GM21576 (cell line): ENCODE measurements at regions not wholly inside any gene's neighbourhood (a gene's known extent, or its start where the extent isn't known, plus 50 kb on each side); places are given as distances from the start of the nearest gene placed in this dataset.

Experiments
- ATAC-seq: cut with Tn5 transposase; IDR thresholded peaks from one replicate; pipeline ENCODE4 v1.9.1; 2021; ENCODE audit warnings: mild to moderate bottlenecking, moderate library complexity; ENCODE audit not compliant: unreplicated experiment

- no peak for ATAC-seq
These were observed 105.4 kb upstream of the DSEL start for GRCh38 chr18:67621906-67622305.

GRCh38 chr18:67621049-67621713 is 104.7 kb upstream of the DSEL start:
- no peak for ATAC-seq

GRCh38 chr18:67618061-67618460 is 101.5 kb upstream of the DSEL start:
- no peak for ATAC-seq

- ATAC-seq: no peak
These were observed 99.4 kb upstream of the DSEL start for GRCh38 chr18:67615876-67616275.

- ATAC-seq: no peak
These were observed 97.2 kb upstream of the DSEL start for GRCh38 chr18:67613731-67614130.

- no peak for ATAC-seq
These were observed 95.8 kb upstream of the DSEL start for GRCh38 chr18:67612281-67612680.

- no peak for ATAC-seq
These were observed 92.2 kb upstream of the DSEL start for GRCh38 chr18:67608615-67609273.

- ATAC-seq: no peak
These were observed 91.7 kb upstream of the DSEL start for GRCh38 chr18:67608191-67608590.

- no peak for ATAC-seq
These were observed 84.0 kb upstream of the DSEL start for GRCh38 chr18:67600181-67601180.

DNA sequence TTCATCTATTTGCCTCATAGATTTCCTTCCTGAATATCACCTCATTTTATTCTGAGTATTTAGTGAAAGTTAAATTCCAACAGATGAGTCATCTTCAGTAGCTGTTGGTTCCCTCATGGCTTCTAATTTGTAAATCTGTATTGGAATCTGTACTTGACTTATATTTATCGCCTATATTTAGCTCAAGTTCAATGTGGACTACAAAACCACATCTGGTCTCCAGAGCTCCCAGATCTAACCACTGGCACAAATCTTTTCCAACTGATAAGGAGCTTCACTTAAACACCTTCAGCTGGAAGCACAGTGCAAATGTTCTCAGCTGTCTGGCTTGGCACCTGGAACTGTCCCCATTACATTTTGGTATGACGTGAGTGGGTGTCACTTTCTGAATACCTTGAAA is 82.8 kb upstream of the DSEL start:
- ATAC-seq: no peak

GRCh38 chr18:67597759-67598158 is 81.2 kb upstream of the DSEL start:
- ATAC-seq: no peak

DNA sequence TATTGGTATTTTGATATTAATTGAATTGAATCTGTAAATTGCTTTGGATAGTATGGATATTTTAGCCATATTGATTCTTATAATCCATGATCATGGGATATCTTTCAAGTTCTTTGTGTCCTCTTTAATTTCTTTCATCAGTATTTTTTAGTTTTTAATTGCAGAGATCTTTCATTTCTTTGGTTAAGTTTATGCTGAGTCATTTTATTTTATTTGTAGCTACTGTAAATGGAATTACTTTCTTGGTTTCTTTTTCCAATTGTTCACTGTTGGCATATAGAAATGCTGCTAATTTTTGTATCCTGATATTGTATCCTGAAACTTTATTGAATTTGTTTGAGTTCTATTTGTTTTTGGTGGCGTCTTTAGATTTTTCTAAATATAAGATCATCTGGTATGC is 79.5 kb upstream of the DSEL start:
- ATAC-seq: no peak

DNA sequence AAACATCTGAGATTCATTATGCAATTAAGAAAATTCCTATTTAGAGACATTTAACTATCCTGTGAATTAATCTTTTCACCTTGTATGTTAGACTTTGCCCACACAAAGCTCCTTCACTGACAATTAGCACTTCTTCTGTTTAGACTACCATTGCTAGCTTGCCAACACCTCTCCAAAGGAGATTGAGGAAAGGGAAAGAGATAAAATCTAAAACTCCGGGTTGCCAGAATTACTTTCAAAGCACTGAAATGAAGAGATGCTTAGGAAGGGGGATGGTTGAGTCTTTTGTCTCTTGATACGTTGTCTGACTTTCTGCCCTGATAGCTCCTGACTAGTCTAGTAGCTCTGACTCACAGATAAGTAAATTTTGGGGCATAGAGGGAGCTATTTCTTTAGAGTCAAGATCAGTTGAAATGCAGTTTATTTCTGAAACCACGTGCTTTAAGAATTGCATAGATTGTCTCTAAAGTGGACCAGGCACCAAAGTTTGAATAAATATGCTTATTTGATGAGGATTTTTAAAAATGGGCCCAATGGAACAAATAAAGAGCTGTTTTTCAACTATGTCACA is 74.1 kb upstream of the DSEL start:
- ATAC-seq: no peak

DNA sequence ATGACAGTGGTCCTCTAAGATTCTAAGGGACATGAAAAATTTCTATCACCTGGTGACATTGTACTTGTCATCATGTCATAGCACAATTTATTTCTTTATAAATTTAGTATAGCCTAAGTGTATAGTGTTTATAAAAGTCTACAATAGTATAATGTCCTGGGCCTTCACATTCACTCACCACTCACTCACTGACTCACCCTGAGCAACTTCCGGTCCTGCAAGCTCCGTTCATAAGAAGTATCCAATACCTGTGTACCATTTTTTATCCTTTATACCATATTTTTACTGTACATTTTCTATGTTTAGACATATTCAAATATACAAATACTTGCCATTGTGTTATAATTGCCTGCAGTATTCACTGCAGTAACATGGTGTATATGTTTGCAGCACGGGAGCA is 72.8 kb upstream of the DSEL start:
- ATAC-seq: no peak

DNA sequence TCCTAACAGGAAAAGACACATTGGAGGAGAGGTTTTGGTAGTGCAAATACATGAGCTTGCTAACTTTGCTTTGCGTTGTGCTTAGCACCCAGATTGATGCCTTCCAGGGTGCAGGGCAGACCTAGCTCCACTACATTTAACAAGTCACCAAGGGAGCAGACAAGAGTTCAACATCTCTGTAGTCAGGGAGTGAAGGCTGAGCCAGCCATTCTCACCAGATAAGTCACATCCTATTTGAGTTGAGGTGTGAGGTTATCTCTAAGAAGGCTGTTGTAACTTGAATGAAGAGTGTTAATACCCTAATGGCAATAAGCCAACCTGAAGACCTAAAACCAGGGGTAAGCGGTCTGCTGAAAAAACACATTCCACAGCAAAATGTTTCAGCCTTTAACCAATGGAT is 69.6 kb upstream of the DSEL start:
- no peak for ATAC-seq

DNA sequence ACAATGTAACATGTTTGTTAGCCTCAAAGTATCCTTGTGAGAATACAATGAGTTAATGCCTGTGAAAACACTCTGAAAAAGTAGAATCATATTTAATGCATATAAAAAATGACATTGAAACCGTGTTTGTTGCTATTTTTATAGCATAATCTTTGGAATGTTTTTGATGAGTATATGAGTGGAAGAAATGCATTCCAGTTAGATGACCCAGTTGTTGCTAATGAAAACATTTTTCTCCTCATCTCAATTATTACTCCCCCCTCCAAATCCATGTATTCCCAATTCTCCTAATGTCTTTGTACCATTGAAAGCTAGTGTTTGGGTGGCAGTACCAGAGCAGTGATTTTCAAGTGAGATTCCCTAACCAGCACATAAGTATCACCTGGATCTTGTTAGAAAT is 67.1 kb upstream of the DSEL start:
- ATAC-seq: no peak

GRCh38 chr18:67582488-67582887 is 66.0 kb upstream of the DSEL start:
- ATAC-seq: no peak

DNA sequence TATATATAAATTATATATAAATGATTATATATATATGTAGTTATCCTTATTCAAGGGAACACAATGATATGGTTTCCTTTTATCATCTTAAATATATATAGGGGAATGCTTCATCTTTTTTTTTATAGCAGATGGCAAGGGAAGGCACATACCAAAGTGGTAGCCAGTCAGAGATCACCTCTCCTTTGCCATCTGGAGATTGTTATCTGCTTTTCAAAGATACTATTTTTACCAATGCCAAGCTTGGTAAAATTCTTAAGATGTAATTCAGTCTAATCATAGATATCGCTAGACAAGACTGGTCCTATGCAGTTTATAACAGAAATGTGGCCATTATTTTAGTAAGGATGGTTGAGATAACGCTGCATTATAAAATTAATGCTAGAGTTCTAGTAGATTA is 64.7 kb upstream of the DSEL start:
- ATAC-seq: no peak

DNA sequence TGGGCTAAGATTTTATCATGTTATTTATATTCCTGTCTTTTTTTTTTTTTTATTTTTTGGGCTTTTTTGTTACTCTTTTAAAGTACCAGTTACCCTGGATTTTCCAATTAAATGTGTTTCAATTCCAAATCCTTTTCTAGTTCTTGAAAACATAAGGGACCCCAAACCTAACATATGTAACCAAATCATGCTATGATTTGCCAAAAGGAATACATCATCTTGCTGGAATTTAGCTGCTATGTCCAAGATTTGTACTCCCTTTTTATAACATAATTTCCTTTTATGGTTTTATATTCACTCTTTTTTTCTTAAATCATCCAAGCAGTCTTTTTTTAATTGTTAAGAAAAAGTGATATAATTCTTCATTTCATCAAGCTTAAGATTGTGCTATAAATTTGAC is 60.9 kb upstream of the DSEL start:
- no peak for ATAC-seq

DNA sequence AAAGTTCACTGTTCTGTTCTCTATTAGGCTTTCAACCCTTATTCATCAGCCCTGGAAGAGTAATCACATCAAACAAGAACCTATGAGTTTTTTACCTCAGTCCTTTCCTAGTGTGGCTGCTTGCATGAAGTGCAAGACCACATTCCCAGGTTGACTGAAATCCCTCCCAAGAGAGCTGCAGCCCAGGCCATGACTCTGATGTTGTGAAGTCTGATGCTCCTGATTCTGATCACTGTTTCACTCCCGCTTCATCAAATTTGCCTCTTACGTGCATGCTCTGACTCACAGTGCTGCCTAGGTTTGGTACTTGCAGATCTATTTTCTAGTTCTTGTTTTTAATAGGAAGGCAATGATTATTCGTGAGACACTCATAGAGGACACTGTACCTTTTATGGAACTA is 58.2 kb upstream of the DSEL start:
- ATAC-seq: no peak

DNA sequence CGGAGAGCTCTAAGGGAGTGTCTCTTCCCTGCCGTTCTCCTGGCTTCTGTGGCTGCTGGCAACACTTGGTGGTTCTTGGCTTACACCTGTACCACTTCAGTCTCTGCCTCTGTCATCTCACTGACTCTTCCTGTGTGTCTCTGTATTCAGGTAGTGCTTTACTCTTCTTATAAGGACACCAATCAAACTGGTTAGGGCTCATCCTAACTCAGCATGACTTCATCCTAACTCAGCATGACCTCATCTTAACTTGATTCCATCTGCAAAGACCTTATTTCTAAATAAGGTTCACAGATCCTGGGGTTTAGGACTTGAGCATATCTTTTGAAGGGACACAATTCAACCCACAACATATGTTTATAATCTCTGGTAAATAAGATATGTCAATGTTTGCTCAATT is 51.6 kb upstream of the DSEL start:
- ATAC-seq: no peak
